ENCODE measurements at regions not wholly inside any gene's neighbourhood (a gene's known extent, or its start where the extent isn't known, plus 50 kb on each side); places are given as distances from the start of the nearest gene placed in this dataset.

DNA sequence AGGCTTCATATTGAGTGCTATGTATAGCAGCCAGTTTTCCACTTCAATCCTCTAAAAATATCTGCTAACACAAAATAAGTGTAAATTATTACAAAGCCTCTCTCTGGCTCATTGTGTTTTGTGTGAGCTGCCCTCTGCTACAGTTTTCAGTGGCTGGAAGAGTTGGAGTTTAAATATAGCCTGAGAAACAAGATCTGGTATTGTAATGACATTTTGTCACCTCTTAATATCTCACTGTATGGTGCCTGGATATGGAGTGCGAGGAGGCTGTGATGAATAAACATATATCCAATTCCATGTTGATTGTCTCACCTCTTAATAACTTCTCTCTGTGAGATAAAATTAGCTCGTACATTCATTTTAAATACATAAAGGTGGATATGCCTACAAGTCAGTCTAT lies 269.7 kb downstream of the FLRT2 start:
- no peak overlapping the region for H3K9ac ChIP-seq (ENCODE audit: low read length)
- no peak overlapping the region for H3K27ac ChIP-seq (ENCODE audit: low read length)
- H3K36me3 ChIP-seq (ENCODE audit: insufficient read depth, low read length) = no peaks in the 10 kb centered on the region
- no peaks in the 10 kb centered on the region for H3F3A ChIP-seq (ENCODE audit: insufficient read depth, low read length, poor library complexity, severe bottlenecking)
- no peaks in the 10 kb centered on the region for H3K27me3 ChIP-seq (ENCODE audit: insufficient read depth, low read depth, low read length)
- no peak overlapping the region for H2AFZ ChIP-seq (ENCODE audit: low read depth, low read length)
- no peak for TF ChIP-seq RAD21 (conservative IDR thresholded peaks at IDR 0.05)
- TF ChIP-seq EP300 (conservative IDR thresholded peaks at IDR 0.05; ENCODE audit: poor library complexity, severe bottlenecking) = no peak
- TF ChIP-seq TAF1 (IDR thresholded peaks at IDR 0.05; ENCODE audit: low read depth) = no peak
- TF ChIP-seq SMC3 (conservative IDR thresholded peaks at IDR 0.05; ENCODE audit: poor library complexity) = no peak
- no peak for TF ChIP-seq POLR2AphosphoS5 (IDR thresholded peaks at IDR 0.05)
- TF ChIP-seq EZH2 (IDR thresholded peaks at IDR 0.05; ENCODE audit: borderline replicate concordance, insufficient read depth, low read length, poor library complexity, severe bottlenecking) = no peak
- no peak for TF ChIP-seq REST (IDR thresholded peaks at IDR 0.05; ENCODE audit: borderline replicate concordance)
- TF ChIP-seq MXI1 (conservative IDR thresholded peaks at IDR 0.05; ENCODE audit: poor library complexity, severe bottlenecking) = no peak
- TF ChIP-seq CTCF (IDR thresholded peaks at IDR 0.05; ENCODE audit: poor library complexity, severe bottlenecking) = no peak
- H4K20me1 ChIP-seq (ENCODE audit: insufficient read depth) = no peaks in the 10 kb centered on the region
- no peak overlapping the region for H3K4me2 ChIP-seq (ENCODE audit: low read length)
- H3K79me2 ChIP-seq (replicated peaks; ENCODE audit: insufficient read depth, low read length) = no peaks in the 10 kb centered on the region
- H3K9me3 ChIP-seq (ENCODE audit: low read length) = no peaks in the 10 kb centered on the region
- H3K4me3 ChIP-seq (ENCODE audit: low read length) = no peak overlapping the region
- H3K9me2 ChIP-seq (ENCODE audit: insufficient read depth, low read length) = no peaks in the 10 kb centered on the region

- no peaks in the 10 kb centered on the region for H3K9me3 ChIP-seq (ENCODE audit: low read length)
- no peak overlapping the region for H3K4me2 ChIP-seq (ENCODE audit: low read length)
- no peaks in the 10 kb centered on the region for H3K9me2 ChIP-seq (ENCODE audit: insufficient read depth, low read length)
- H2AFZ ChIP-seq (ENCODE audit: low read depth, low read length) = no peak overlapping the region
- TF ChIP-seq REST (IDR thresholded peaks at IDR 0.05; ENCODE audit: borderline replicate concordance) (no peak), TAF1 (IDR thresholded peaks at IDR 0.05; ENCODE audit: low read depth) (no peak), SMC3 (conservative IDR thresholded peaks at IDR 0.05; ENCODE audit: poor library complexity) (no peak), POLR2AphosphoS5 (IDR thresholded peaks at IDR 0.05) (no peak), CTCF (IDR thresholded peaks at IDR 0.05; ENCODE audit: poor library complexity, severe bottlenecking) (no peak), RAD21 (conservative IDR thresholded peaks at IDR 0.05) (no peak), MXI1 (conservative IDR thresholded peaks at IDR 0.05; ENCODE audit: poor library complexity, severe bottlenecking) (no peak), EZH2 (IDR thresholded peaks at IDR 0.05; ENCODE audit: borderline replicate concordance, insufficient read depth, low read length, poor library complexity, severe bottlenecking) (no peak), EP300 (conservative IDR thresholded peaks at IDR 0.05; ENCODE audit: poor library complexity, severe bottlenecking) (no peak)
- no peak overlapping the region for H3K4me3 ChIP-seq (ENCODE audit: low read length)
- H3K36me3 ChIP-seq (ENCODE audit: insufficient read depth, low read length) = no peaks in the 10 kb centered on the region
- H4K20me1 ChIP-seq (ENCODE audit: insufficient read depth) = no peaks in the 10 kb centered on the region
- no peak overlapping the region for H3K27ac ChIP-seq (ENCODE audit: low read length)
- H3K27me3 ChIP-seq (ENCODE audit: insufficient read depth, low read depth, low read length) = no peaks in the 10 kb centered on the region
- H3K79me2 ChIP-seq (replicated peaks; ENCODE audit: insufficient read depth, low read length) = no peaks in the 10 kb centered on the region
- H3K9ac ChIP-seq (ENCODE audit: low read length) = no peak overlapping the region
- no peaks in the 10 kb centered on the region for H3F3A ChIP-seq (ENCODE audit: insufficient read depth, low read length, poor library complexity, severe bottlenecking)
Measured at GRCh38 chr14:85798856-85799255, 268.9 kb downstream of the FLRT2 start.
